ENCODE measurements at regions not wholly inside any gene's neighbourhood (a gene's known extent, or its start where the extent isn't known, plus 50 kb on each side); places are given as distances from the start of the nearest gene placed in this dataset.

GRCh38 chr1:56191369-56191768, 388.0 kb downstream of the PLPP3 start:
- Histone ChIP-seq H3K36me3 (ENCODE audit: control insufficient read depth in 2 of 2, insufficient read depth in 2 of 2, low read length in 1 of 2) (no peaks in the 10 kb centered on the region), H4K20me1 (ENCODE audit: control insufficient read depth, insufficient read depth) (no peaks in the 10 kb centered on the region), H3K27ac (ENCODE audit: control insufficient read depth, insufficient read depth) (no peak overlapping the region), H3K27me3 (replicated peaks in 1 of 2; ENCODE audit: control insufficient read depth in 2 of 2, insufficient read depth in 2 of 2, low read length in 1 of 2) (no peaks in the 10 kb centered on the region), H3K4me2 (ENCODE audit: control insufficient read depth, insufficient read depth) (no peak overlapping the region), H3K4me1 (ENCODE audit: control insufficient read depth, insufficient read depth, low read length) (no peaks in the 10 kb centered on the region), H3K9me3 (replicated peaks; ENCODE audit: control insufficient read depth, insufficient read depth, low read length) (no peaks in the 10 kb centered on the region), H2AFZ (ENCODE audit: control insufficient read depth, low read depth, low read length) (no peak overlapping the region), H3K4me3 (no peak overlapping the region), H3K79me2 (ENCODE audit: control insufficient read depth, insufficient read depth, low read length) (no peaks in the 10 kb centered on the region), H3K9ac (ENCODE audit: control insufficient read depth, insufficient read depth, low read length) (no peak overlapping the region)
- no peak for FAIRE-seq
- RAD21 ChIA-PET (ENCODE audit: unreplicated experiment): no interaction called here
- in situ Hi-C loops (cut with MboI) (no loop called here), intact Hi-C loops (cut with micrococcal nuclease; ENCODE audit: unreplicated experiment) (no loop called here)
- SMC1A ChIA-PET (ENCODE audit: uncharacterized antibody, unreplicated experiment): interaction anchor here (0.6 to 1.8 kb wide), 9 partner anchors 10 to 404 kb away, joined by 3 to 5 read pairs (median 3); no protein-coding TSS in a partner anchor
- CTCF ChIA-PET: interaction anchor here (0.9 to 2.5 kb wide), 6 partner anchors 9 to 143 kb away, joined by 3 to 12 read pairs (median 4); no protein-coding TSS in a partner anchor
- BruUV-seq (replicated peaks): no TSS peak
- POLR2A ChIA-PET: no interaction called here
- no peak for ATAC-seq
- no peak for DNase-seq (ENCODE audit: low read depth, low spot score)
- WGBS (ENCODE audit: insufficient coverage, insufficient replicate concordance, low lambda C conversion rate, missing lambda C conversion rate): 68% methylated on average over 4 of the region's 4 CpGs
- TF ChIP-seq EP300 (IDR thresholded peaks at IDR 0.05; ENCODE audit: borderline replicate concordance in 1 of 2, control insufficient read depth in 1 of 2, low read depth in 2 of 2, low read length in 2 of 2) (no peak), DPF2 (IDR thresholded peaks at IDR 0.05) (no peak), HDGF (IDR thresholded peaks at IDR 0.05) (no peak), ATF2 (IDR thresholded peaks at IDR 0.05; ENCODE audit: low read length) (no peak), STAT1 (conservative IDR thresholded peaks at IDR 0.05) (no peak), TCF12 (IDR thresholded peaks at IDR 0.05; ENCODE audit: low read depth, low read length) (no peak), ZNF217 (IDR thresholded peaks at IDR 0.05) (no peak), PAX8 (IDR thresholded peaks at IDR 0.05) (no peak)
